ENCODE measurements at regions not wholly inside any gene's neighbourhood (a gene's known extent, or its start where the extent isn't known, plus 50 kb on each side); places are given as distances from the start of the nearest gene placed in this dataset.
"Not testable (repeated sequence)": the region's sequence is repeated elsewhere in the genome, so short reads cannot be mapped to it uniquely, and the experiment has no call there.

DNA sequence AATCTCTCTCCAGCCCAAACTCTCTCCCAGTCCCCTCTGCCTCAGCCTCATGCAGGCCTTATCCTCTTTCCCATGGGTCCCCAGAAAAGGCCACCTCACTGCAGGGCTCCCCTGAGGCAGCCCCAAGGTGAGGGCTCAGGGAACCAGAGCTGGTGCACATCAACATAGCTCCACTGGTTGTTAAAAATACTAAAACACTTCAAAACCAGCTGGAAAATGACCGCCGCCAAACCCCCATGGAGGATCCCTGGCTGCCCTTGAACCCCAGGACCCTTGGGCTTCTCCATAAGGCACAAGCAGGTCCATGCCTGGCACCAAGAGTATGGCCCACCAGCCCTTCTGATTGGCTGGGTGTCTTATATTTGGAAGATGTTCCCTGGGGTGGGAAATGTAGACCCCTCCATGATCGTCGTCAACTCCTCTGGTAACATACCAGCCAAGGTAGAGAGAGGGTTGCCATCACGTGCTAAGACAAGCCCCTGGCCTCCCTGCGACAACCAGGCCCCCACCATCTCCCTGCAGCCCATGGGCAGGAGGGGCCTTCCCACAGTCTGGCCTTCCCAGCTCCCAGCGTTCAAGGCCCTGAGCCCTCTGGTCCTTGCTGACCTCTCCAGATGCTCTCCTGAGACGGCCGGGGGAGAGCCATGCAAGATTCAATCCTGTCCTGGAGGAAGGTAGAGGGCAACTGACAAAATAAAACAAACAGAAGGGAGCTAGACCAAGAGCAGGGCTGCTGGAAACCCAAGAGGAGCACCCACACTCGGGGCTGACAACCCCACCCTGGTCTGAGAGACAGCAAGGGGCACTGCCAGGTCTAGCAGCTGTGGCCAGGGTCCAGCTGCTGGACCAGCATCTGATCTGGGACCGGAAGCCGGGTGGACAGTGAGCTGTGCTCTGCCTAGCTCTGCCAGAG lies 132.1 kb upstream of the PRR20G start:
- DNase-seq (no peak), ATAC-seq (ENCODE audit: low read depth) (no peak)
- Mint-ChIP-seq H3K27me3 (peaks cover 49% of the 10 kb centered on the region), H3K4me1 (no peaks in the 10 kb centered on the region), H3K4me3 (no peak overlapping the region), H3K27ac (no peak overlapping the region), H3K9me3 (no peaks in the 10 kb centered on the region), H3K36me3 (no peaks in the 10 kb centered on the region)
- POLR2A ChIA-PET = no interaction called here

DNA sequence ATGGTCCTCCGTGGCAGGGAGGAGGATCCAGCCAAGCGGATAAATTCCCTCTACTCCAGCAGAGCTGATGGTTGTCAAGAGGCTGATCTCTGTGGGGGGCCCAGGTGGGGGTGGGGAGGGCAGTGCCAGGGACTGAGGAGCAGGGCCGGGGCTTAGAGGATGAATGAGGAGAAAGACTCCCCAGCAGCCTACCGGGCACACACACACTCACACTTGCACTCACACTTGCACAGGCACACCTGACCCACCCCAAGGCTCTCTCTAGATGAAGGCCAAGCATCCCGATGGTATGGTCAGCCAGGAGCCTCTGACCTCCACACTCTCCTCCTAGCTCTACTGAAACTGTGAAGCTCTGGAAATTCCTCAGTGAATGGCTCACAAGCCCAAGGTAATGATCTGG lies 131.3 kb upstream of the PRR20G start:
- ATAC-seq (ENCODE audit: low read depth) (no peak), DNase-seq (no peak)
- no peak overlapping the region for H3K27ac Mint-ChIP-seq
- no peaks in the 10 kb centered on the region for H3K4me1 Mint-ChIP-seq
- no peak overlapping the region for H3K4me3 Mint-ChIP-seq
- peaks cover 44% of the 10 kb centered on the region for H3K27me3 Mint-ChIP-seq
- H3K9me3 Mint-ChIP-seq = no peaks in the 10 kb centered on the region
- H3K36me3 Mint-ChIP-seq = no peaks in the 10 kb centered on the region
- POLR2A ChIA-PET = no interaction called here

DNA sequence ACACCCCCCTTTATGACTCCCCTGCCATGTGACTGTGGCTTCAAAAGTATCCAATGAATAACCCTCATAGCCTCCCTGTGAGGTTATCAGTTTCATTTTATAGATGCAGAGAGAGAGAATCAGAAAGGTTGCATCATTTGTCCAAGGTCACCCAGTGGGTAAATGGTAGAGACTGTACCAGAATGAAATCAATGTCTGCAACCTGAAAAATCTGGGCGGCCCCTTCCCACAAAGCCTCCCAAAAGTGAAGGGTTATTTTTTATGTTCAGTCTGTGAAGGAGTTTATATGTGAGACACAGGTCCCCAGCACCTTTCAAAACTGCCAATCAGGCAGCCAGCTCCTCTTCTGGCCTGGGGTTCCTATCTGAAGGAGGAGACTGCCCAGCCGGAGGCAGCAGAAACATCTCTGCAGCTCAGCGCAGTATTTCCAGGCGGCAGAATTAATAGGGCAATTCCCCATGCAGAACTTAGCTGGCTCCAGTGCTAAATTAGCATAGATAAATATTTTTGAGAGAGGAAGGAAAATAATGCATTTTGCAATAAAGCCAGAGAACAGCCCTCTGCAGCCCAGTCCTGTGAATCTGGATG lies 130.8 kb upstream of the PRR20G start:
- POLR2A ChIA-PET = no interaction called here
- Mint-ChIP-seq H3K9me3 (no peaks in the 10 kb centered on the region), H3K27me3 (peaks cover 43% of the 10 kb centered on the region), H3K4me1 (no peaks in the 10 kb centered on the region), H3K36me3 (no peaks in the 10 kb centered on the region), H3K27ac (no peak overlapping the region), H3K4me3 (no peak overlapping the region)
- ATAC-seq (ENCODE audit: low read depth) (no peak), DNase-seq (no peak)

DNA sequence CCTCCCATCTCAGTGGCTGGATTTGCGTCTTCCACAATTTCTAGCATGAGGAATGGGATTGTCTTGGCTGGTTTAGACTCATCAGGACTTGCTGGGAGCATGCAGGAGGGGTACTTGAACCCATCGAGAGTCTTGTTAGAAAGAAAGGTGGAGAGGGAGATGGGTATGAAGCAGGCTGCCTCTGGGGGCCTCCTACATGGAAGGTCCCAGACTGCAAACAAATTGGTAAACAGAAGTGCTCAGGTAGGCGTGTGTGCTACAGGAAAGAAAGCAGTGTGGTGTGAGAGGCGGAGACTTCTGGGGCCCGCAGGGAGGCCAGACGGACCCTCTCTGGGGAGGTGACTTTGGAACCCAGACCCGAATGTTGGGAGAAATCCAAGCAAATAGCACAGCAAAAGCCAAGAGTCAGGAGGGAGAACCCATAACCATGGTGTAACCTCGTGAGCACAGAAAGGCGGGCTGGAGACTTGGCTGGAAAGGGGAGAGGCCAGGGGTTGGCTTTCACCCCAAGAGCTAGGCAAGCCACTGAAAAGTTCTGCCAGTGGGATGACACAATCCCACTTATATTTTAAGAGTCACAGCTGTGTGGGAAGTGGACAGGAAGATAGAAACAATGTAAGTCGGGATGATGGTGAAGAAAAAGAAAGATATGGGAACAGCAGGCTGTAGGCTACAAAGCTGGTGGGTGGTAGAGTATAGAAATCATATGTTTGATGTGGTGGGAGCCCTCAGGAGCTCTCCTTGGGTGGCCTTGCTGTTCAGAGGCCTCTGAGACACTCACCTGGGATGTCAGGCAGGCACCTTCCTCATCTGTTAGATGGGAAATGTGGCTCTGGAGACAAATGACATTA lies 130.1 kb upstream of the PRR20G start:
- Mint-ChIP-seq H3K4me3 (no peak overlapping the region), H3K4me1 (no peaks in the 10 kb centered on the region), H3K27ac (no peak overlapping the region), H3K9me3 (no peaks in the 10 kb centered on the region), H3K27me3 (peaks cover 41% of the 10 kb centered on the region), H3K36me3 (no peaks in the 10 kb centered on the region)
- DNase-seq (no peak), ATAC-seq (ENCODE audit: low read depth) (no peak)
- POLR2A ChIA-PET = no interaction called here

DNA sequence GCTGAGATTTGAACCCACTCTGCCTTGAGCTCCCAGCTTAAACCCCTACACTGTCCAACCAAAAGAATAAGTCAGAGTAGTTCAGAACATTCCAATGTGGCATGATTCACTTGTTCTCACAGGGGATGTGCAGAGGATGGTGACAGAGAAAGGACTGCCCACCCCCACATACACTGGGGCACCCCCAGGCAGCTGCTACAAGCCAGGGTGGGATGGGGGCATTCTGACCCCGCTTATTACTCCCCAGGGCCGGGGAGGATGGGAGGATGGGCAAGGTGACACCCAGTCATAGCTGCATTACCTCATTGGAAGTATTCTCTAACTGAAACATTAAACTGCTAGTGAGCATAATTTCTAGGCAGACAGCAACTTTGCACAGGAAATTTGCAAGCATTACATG lies 126.0 kb upstream of the PRR20G start:
- ATAC-seq (ENCODE audit: low read depth) (no peak), DNase-seq (no peak)
- Mint-ChIP-seq H3K9me3 (no peaks in the 10 kb centered on the region), H3K4me3 (no peak overlapping the region), H3K36me3 (no peaks in the 10 kb centered on the region), H3K27me3 (peaks cover 32% of the 10 kb centered on the region), H3K27ac (no peak overlapping the region), H3K4me1 (no peaks in the 10 kb centered on the region)
- POLR2A ChIA-PET = no interaction called here

DNA sequence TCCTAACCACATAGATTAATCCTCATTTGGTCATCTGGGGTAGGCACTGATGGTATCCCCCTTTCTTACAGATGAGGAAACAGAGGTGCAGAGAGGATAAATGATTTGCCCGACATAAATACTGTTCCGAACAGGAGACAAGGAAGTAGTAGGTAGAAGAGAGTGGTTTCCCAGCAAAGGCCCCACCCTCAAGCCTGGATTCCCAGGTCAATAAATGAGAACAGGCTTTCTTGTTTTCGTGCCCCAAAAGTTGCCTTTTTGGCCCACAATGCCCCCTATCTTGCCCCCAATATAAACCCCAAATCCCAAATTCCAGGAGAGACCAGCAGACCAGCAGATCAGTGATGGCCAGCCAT lies 125.5 kb upstream of the PRR20G start:
- ATAC-seq (ENCODE audit: low read depth) (no peak), DNase-seq (no peak)
- H3K4me1 Mint-ChIP-seq = no peaks in the 10 kb centered on the region
- H3K9me3 Mint-ChIP-seq = no peaks in the 10 kb centered on the region
- no peak overlapping the region for H3K27ac Mint-ChIP-seq
- H3K36me3 Mint-ChIP-seq = no peaks in the 10 kb centered on the region
- no peak overlapping the region for H3K4me3 Mint-ChIP-seq
- POLR2A ChIA-PET = no interaction called here
- peaks cover 28% of the 10 kb centered on the region for H3K27me3 Mint-ChIP-seq

DNA sequence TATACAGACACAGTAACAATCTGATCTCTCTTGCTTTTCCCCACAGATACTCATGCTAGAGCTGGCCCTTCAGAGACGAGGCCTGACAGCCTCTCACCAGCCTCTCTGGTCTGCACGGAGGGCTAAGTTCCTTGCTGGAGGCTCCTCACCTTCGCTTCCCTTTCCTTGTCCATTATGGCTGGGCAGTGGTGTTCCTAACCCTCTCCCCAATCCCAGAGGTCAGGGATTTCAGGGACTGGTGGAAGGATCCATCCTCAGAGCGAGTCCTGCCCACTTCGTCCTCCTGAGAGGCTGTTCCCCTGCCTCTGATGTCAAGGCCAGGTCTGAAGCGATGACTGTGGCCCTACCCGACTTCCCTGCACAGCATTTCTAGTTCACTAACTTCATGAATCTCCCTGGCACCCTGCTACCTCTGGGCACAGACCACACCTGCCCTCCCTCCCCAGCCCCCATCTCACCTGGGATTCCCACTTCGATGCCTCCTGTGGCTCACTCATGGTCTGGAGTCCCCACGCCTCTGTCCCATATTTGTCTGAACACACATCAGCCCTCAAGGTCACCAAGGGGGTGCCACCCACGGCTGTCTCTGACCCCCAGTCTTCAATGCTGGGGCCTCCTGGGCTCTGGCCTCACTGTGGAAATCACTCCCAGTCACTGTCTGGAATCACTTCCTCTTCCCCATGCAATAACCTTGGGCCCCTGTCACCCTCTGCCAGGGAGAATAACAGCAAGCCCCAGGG lies 124.9 kb upstream of the PRR20G start:
- no peak for DNase-seq
- no peak overlapping the region for H3K27ac Mint-ChIP-seq
- H3K9me3 Mint-ChIP-seq = no peaks in the 10 kb centered on the region
- no peak for ATAC-seq (ENCODE audit: low read depth)
- POLR2A ChIA-PET = no interaction called here
- no peaks in the 10 kb centered on the region for H3K4me1 Mint-ChIP-seq
- peaks cover 23% of the 10 kb centered on the region for H3K27me3 Mint-ChIP-seq
- H3K4me3 Mint-ChIP-seq = no peak overlapping the region
- no peaks in the 10 kb centered on the region for H3K36me3 Mint-ChIP-seq

DNA sequence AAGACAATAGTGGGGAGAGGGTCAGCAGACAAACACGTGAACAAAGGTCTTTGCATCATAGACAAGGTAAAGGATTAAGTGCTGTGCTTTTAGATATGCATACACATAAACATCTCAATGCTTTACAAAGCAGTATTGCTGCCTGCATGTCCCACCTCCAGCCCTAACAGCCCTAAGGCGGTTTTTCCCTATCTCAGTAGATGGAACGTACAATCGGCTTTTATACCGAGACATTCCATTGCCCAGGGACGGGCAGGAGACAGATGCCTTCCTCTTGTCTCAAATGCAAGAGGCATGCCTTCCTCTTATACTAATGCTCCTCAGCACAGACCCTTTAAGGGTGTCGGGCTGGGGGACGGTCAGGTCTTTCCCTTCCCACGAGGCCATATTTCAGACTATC lies 124.0 kb upstream of the PRR20G start:
- H3K36me3 Mint-ChIP-seq; H3K4me3 Mint-ChIP-seq; POLR2A ChIA-PET; H3K4me1 Mint-ChIP-seq; H3K9me3 Mint-ChIP-seq; DNase-seq; H3K27ac Mint-ChIP-seq; ATAC-seq (ENCODE audit: low read depth): not testable (repeated sequence)
- H3K27me3 Mint-ChIP-seq = peaks cover 16% of the 10 kb centered on the region

DNA sequence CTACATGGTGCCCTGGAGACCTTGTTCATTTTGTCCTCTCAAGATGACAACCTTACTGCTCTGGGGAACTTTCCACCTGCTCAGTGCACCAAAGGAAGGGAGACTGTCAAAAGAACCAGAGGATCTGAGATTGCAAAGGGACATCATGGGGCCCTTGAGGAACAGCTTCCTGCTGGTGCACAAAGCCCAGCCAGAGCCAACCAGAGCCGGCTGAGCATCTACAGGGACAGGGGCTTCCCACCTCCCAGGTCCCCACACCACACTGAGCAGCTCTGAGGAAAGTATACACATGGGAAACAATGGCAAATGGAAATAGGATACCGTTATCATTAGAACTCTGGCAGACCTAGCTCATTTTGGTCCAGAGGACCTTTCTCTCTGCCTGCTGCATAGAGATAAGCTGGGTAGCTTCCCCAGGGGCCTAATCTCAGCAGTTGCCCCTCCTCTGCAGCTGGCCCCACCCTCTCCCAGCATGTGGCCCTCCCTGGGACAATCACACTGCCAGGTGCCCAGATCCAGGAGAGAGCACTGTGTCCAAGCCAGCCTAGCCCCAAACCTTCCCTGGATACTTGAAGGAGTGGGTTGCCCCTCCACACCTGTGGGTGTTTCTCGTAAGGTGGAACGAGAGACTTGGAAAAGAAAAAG lies 123.4 kb upstream of the PRR20G start:
- no peak for ATAC-seq (ENCODE audit: low read depth)
- Mint-ChIP-seq H3K9me3 (no peaks in the 10 kb centered on the region), H3K27ac (no peak overlapping the region), H3K4me3 (no peak overlapping the region), H3K27me3 (peaks cover 10% of the 10 kb centered on the region), H3K4me1 (no peaks in the 10 kb centered on the region), H3K36me3 (no peaks in the 10 kb centered on the region)
- no peak for DNase-seq
- POLR2A ChIA-PET = no interaction called here

DNA sequence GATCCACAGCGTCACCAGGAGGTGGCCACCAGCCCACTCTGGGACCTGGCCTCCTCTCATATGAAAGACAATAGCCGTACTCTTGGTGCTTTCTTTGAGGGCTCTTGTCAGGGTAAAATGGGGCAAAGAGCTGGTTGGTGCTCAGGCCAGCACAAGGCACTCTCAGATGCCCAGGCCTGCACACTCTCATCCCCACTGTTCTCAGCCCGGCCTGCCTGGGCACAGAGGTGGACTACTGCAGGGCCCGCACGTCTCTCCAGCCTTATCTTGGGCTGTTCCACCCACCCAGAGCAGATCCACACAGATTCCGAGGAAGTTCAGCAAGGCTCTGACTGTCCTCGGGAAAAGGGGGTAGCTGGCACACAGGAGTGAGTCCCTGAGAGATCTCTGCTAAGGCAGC lies 122.8 kb upstream of the PRR20G start:
- H3K9me3 Mint-ChIP-seq = no peaks in the 10 kb centered on the region
- no peaks in the 10 kb centered on the region for H3K36me3 Mint-ChIP-seq
- ATAC-seq (ENCODE audit: low read depth) (no peak), DNase-seq (no peak)
- no peaks in the 10 kb centered on the region for H3K4me1 Mint-ChIP-seq
- no peak overlapping the region for H3K27ac Mint-ChIP-seq
- no peak overlapping the region for H3K4me3 Mint-ChIP-seq
- H3K27me3 Mint-ChIP-seq = peaks cover 7% of the 10 kb centered on the region
- POLR2A ChIA-PET = no interaction called here

DNA sequence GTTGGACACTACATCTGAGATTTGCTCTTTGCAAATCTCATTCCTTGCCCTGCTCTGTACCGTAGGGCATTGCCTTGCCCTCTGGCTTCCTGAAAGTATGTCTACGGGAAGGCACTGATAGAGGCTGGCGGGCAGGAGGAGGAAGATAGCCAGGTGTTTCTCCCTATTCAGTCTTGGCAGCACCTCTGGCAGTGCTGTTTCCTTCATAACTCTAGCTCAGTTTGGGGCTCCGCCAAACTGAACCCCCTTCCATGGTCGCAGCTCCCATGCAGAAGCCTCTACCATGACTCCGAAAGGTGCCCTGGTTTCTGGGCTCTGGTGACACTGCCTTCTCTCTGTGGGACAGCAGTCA lies 122.3 kb upstream of the PRR20G start:
- H3K4me1 Mint-ChIP-seq = no peaks in the 10 kb centered on the region
- H3K36me3 Mint-ChIP-seq = no peaks in the 10 kb centered on the region
- DNase-seq = no peak
- POLR2A ChIA-PET = no interaction called here
- no peaks in the 10 kb centered on the region for H3K9me3 Mint-ChIP-seq
- ATAC-seq (ENCODE audit: low read depth) = no peak
- no peak overlapping the region for H3K4me3 Mint-ChIP-seq
- H3K27ac Mint-ChIP-seq = no peak overlapping the region
- H3K27me3 Mint-ChIP-seq = peaks cover 4% of the 10 kb centered on the region

DNA sequence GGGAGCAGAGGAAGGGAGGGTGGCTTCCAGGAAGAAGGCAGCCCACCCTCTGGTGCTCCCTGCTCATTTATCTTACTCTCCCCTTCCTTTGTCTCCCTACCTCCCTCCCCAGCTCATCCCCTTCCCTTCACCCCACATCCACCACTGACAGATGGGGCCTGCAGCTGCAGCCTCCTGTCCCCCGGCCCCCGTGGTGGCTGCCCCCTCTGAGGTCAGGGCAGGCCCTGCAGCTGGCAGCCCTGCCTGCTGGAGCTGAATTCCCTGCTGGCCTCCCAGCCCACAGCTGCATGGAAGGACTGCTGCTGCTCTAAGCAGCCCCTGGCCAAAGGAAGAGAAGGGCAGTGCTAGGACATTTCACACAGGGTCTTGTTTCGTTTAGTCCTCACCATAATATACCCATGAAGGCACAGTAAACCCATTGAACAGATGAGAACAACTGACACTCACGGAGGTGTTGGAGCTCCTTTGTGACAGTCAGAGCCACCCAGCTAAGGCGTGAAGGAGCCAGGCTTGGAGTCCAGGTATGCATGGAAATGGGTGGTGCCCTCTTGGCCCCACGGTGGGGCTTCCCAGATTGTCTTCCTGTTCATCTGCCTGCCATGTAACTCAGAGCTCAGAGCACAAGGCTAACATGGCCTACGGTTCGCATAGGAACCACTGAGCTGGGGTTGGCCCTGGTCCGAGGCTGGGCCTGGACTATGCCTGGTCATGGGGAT lies 121.7 kb upstream of the PRR20G start:
- no peak overlapping the region for H3K4me3 Mint-ChIP-seq
- POLR2A ChIA-PET = no interaction called here
- DNase-seq = no peak
- H3K36me3 Mint-ChIP-seq = no peaks in the 10 kb centered on the region
- peaks cover 2% of the 10 kb centered on the region for H3K27me3 Mint-ChIP-seq
- no peaks in the 10 kb centered on the region for H3K4me1 Mint-ChIP-seq
- ATAC-seq (ENCODE audit: low read depth) = no peak
- no peak overlapping the region for H3K27ac Mint-ChIP-seq
- H3K9me3 Mint-ChIP-seq = no peaks in the 10 kb centered on the region

Data from activated naive CD8-positive, alpha-beta T cell treated with anti-CD3 and anti-CD28 coated beads, Interleukin-2, amount 10 ng/mL, durations not matched to agents 7 days and 5 days (primary cell).